ENCODE measurements at regions not wholly inside any gene's neighbourhood (a gene's known extent, or its start where the extent isn't known, plus 50 kb on each side); places are given as distances from the start of the nearest gene placed in this dataset.
"Not testable (repeated sequence)": the region's sequence is repeated elsewhere in the genome, so short reads cannot be mapped to it uniquely, and the experiment has no call there.

GRCh38 chr15:87656372-87656771 is 600.2 kb downstream of the NTRK3 start:
- DNase-seq (ENCODE audit: low read depth, low spot score) = no peak
- Histone ChIP-seq H3K9me3 (ENCODE audit: low read depth, low read length) (no peaks in the 10 kb centered on the region), H3K36me3 (ENCODE audit: insufficient read depth, low read length) (no peaks in the 10 kb centered on the region), H3K4me3 (no peak overlapping the region), H3K9ac (ENCODE audit: insufficient read length) (no peak overlapping the region), H3K27ac (no peak overlapping the region)
- TF ChIP-seq POLR2AphosphoS5 (IDR thresholded peaks at IDR 0.05; ENCODE audit: borderline replicate concordance, low read depth, low read length) = no peak
- TF ChIP-seq FOXP2 (optimal IDR thresholded peaks at IDR 0.05; ENCODE audit: control extremely low read depth, extremely low read length, insufficient read depth) = no peak
- TF ChIP-seq EZH2 (IDR thresholded peaks at IDR 0.05) = no peak

GRCh38 chr15:87653646-87654045 is 602.9 kb downstream of the NTRK3 start:
- TF ChIP-seq POLR2AphosphoS5 (IDR thresholded peaks at IDR 0.05; ENCODE audit: borderline replicate concordance, low read depth, low read length) (no peak), EZH2 (IDR thresholded peaks at IDR 0.05) (no peak), FOXP2 (optimal IDR thresholded peaks at IDR 0.05; ENCODE audit: control extremely low read depth, extremely low read length, insufficient read depth) (no peak)

GRCh38 chr15:87649175-87649574 is 607.4 kb downstream of the NTRK3 start:
- TF ChIP-seq FOXP2 (optimal IDR thresholded peaks at IDR 0.05; ENCODE audit: control extremely low read depth, extremely low read length, insufficient read depth) (no peak), POLR2AphosphoS5 (IDR thresholded peaks at IDR 0.05; ENCODE audit: borderline replicate concordance, low read depth, low read length) (no peak), EZH2 (IDR thresholded peaks at IDR 0.05) (no peak)
- H3K27ac ChIP-seq = no peak overlapping the region
- H3K4me3 ChIP-seq = no peak overlapping the region
- DNase-seq (ENCODE audit: low read depth, low spot score) = no peak
- H3K9ac ChIP-seq (ENCODE audit: insufficient read length) = no peak overlapping the region
- H3K36me3 ChIP-seq (ENCODE audit: insufficient read depth, low read length) = no peaks in the 10 kb centered on the region
- no peaks in the 10 kb centered on the region for H3K9me3 ChIP-seq (ENCODE audit: low read depth, low read length)

More at GRCh38 chr15:87653646-87654045, 602.9 kb downstream of the NTRK3 start:
- no peak overlapping the region for H3K27ac ChIP-seq
- no peak for DNase-seq (ENCODE audit: low read depth, low spot score)
- H3K9me3 ChIP-seq (ENCODE audit: low read depth, low read length) = no peaks in the 10 kb centered on the region
- H3K36me3 ChIP-seq (ENCODE audit: insufficient read depth, low read length) = no peaks in the 10 kb centered on the region
- H3K9ac ChIP-seq (ENCODE audit: insufficient read length) = no peak overlapping the region
- no peak overlapping the region for H3K4me3 ChIP-seq

GRCh38 chr15:87648278-87648677 is 608.3 kb downstream of the NTRK3 start:
- Histone ChIP-seq H3K27ac (no peak overlapping the region), H3K4me3 (no peak overlapping the region), H3K36me3 (ENCODE audit: insufficient read depth, low read length) (no peaks in the 10 kb centered on the region), H3K9me3 (ENCODE audit: low read depth, low read length) (no peaks in the 10 kb centered on the region), H3K9ac (ENCODE audit: insufficient read length) (no peak overlapping the region)
- no peak for DNase-seq (ENCODE audit: low read depth, low spot score)
- TF ChIP-seq POLR2AphosphoS5 (IDR thresholded peaks at IDR 0.05; ENCODE audit: borderline replicate concordance, low read depth, low read length) = no peak
- TF ChIP-seq EZH2 (IDR thresholded peaks at IDR 0.05) = no peak
- no peak for TF ChIP-seq FOXP2 (optimal IDR thresholded peaks at IDR 0.05; ENCODE audit: control extremely low read depth, extremely low read length, insufficient read depth)

- Histone ChIP-seq H3K9ac (ENCODE audit: insufficient read length) (no peak overlapping the region), H3K27ac (no peak overlapping the region), H3K4me3 (no peak overlapping the region), H3K36me3 (ENCODE audit: insufficient read depth, low read length) (no peaks in the 10 kb centered on the region), H3K9me3 (ENCODE audit: low read depth, low read length) (no peaks in the 10 kb centered on the region)
- TF ChIP-seq POLR2AphosphoS5 (IDR thresholded peaks at IDR 0.05; ENCODE audit: borderline replicate concordance, low read depth, low read length) = no peak
- no peak for TF ChIP-seq FOXP2 (optimal IDR thresholded peaks at IDR 0.05; ENCODE audit: control extremely low read depth, extremely low read length, insufficient read depth)
- no peak for TF ChIP-seq EZH2 (IDR thresholded peaks at IDR 0.05)
- DNase-seq (ENCODE audit: low read depth, low spot score) = no peak
Measured at GRCh38 chr15:87645723-87646122, 610.8 kb downstream of the NTRK3 start.

GRCh38 chr15:87642997-87643396 is 613.5 kb downstream of the NTRK3 start:
- not testable (repeated sequence) for H3K9me3 ChIP-seq (ENCODE audit: low read depth, low read length); DNase-seq (ENCODE audit: low read depth, low spot score); H3K36me3 ChIP-seq (ENCODE audit: insufficient read depth, low read length); H3K27ac ChIP-seq; H3K4me3 ChIP-seq; H3K9ac ChIP-seq (ENCODE audit: insufficient read length)

- no peak for DNase-seq (ENCODE audit: low read depth, low spot score)
- H3K4me3 ChIP-seq = no peak overlapping the region
- no peak overlapping the region for H3K27ac ChIP-seq
- no peak for TF ChIP-seq FOXP2 (optimal IDR thresholded peaks at IDR 0.05; ENCODE audit: control extremely low read depth, extremely low read length, insufficient read depth)
- no peak for TF ChIP-seq POLR2AphosphoS5 (IDR thresholded peaks at IDR 0.05; ENCODE audit: borderline replicate concordance, low read depth, low read length)
- no peak for TF ChIP-seq EZH2 (IDR thresholded peaks at IDR 0.05)
- no peaks in the 10 kb centered on the region for H3K36me3 ChIP-seq (ENCODE audit: insufficient read depth, low read length)
- no peaks in the 10 kb centered on the region for H3K9me3 ChIP-seq (ENCODE audit: low read depth, low read length)
- no peak overlapping the region for H3K9ac ChIP-seq (ENCODE audit: insufficient read length)
Measured at GRCh38 chr15:87639305-87640011, 617.1 kb downstream of the NTRK3 start.

- Histone ChIP-seq H3K36me3 (ENCODE audit: insufficient read depth, low read length) (no peaks in the 10 kb centered on the region), H3K27ac (no peak overlapping the region), H3K9me3 (ENCODE audit: low read depth, low read length) (no peaks in the 10 kb centered on the region), H3K9ac (ENCODE audit: insufficient read length) (no peak overlapping the region), H3K4me3 (no peak overlapping the region)
- TF ChIP-seq POLR2AphosphoS5 (IDR thresholded peaks at IDR 0.05; ENCODE audit: borderline replicate concordance, low read depth, low read length) (no peak), FOXP2 (optimal IDR thresholded peaks at IDR 0.05; ENCODE audit: control extremely low read depth, extremely low read length, insufficient read depth) (no peak), EZH2 (IDR thresholded peaks at IDR 0.05) (no peak)
- DNase-seq (ENCODE audit: low read depth, low spot score) = no peak
Measured at GRCh38 chr15:87638554-87639083, 617.9 kb downstream of the NTRK3 start.

- no peak for DNase-seq (ENCODE audit: low read depth, low spot score)
- no peak overlapping the region for H3K9ac ChIP-seq (ENCODE audit: insufficient read length)
- no peaks in the 10 kb centered on the region for H3K9me3 ChIP-seq (ENCODE audit: low read depth, low read length)
- H3K4me3 ChIP-seq = no peak overlapping the region
- H3K27ac ChIP-seq = no peak overlapping the region
- TF ChIP-seq POLR2AphosphoS5 (IDR thresholded peaks at IDR 0.05; ENCODE audit: borderline replicate concordance, low read depth, low read length) = no peak
- no peaks in the 10 kb centered on the region for H3K36me3 ChIP-seq (ENCODE audit: insufficient read depth, low read length)
Measured at GRCh38 chr15:87634361-87634760, 622.2 kb downstream of the NTRK3 start.
